22Rv1 (cell line): ENCODE measurements at regions not wholly inside any gene's neighbourhood (a gene's known extent, or its start where the extent isn't known, plus 50 kb on each side); places are given as distances from the start of the nearest gene placed in this dataset.
"Not testable (repeated sequence)": the region's sequence is repeated elsewhere in the genome, so short reads cannot be mapped to it uniquely, and the experiment has no call there.

Experiments
- H3K27ac ChIP-seq: fragments of 450-650 bp; 2 replicates; pipeline ENCODE4 v1.5.1; 2017
- ZFX ChIP-seq: fragments of 450-650 bp; IDR thresholded peaks from 2 replicates; pipeline ENCODE4 v1.6.1; 2017; ENCODE audit warnings: antibody characterized with exemption, borderline replicate concordance
- TF ChIP-seq, protein P1 (sequence below): fragments of 450-650 bp; IDR thresholded peaks from 2 replicates; pipeline ENCODE4 v1.5.1; 2017; ENCODE audit warnings: mild to moderate bottlenecking

DNA sequence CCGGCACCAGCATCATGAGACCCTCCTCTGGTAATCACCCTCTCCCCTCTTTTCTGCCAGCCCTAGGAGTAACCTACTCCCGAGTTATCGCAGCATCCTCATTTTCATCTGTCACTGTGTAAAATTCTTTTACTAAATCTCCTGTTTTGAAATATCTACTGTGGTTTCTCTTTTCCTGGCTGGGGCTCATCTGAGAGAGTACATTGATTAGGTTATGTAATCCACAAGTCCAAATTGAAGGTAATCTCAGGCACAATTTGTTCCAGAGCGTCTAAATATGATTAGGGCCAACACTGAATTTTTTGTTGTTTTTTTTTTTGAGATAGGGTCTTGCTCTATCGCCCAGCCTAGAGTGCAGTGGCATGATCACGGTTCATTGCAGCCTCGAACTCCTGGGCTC is 142.4 kb downstream of the SMIM20 start:
- TF ChIP-seq ZFX: no peak
- TF ChIP-seq, protein P1, sequence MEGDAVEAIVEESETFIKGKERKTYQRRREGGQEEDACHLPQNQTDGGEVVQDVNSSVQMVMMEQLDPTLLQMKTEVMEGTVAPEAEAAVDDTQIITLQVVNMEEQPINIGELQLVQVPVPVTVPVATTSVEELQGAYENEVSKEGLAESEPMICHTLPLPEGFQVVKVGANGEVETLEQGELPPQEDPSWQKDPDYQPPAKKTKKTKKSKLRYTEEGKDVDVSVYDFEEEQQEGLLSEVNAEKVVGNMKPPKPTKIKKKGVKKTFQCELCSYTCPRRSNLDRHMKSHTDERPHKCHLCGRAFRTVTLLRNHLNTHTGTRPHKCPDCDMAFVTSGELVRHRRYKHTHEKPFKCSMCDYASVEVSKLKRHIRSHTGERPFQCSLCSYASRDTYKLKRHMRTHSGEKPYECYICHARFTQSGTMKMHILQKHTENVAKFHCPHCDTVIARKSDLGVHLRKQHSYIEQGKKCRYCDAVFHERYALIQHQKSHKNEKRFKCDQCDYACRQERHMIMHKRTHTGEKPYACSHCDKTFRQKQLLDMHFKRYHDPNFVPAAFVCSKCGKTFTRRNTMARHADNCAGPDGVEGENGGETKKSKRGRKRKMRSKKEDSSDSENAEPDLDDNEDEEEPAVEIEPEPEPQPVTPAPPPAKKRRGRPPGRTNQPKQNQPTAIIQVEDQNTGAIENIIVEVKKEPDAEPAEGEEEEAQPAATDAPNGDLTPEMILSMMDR: no peak
- no peak overlapping the region for H3K27ac ChIP-seq

DNA sequence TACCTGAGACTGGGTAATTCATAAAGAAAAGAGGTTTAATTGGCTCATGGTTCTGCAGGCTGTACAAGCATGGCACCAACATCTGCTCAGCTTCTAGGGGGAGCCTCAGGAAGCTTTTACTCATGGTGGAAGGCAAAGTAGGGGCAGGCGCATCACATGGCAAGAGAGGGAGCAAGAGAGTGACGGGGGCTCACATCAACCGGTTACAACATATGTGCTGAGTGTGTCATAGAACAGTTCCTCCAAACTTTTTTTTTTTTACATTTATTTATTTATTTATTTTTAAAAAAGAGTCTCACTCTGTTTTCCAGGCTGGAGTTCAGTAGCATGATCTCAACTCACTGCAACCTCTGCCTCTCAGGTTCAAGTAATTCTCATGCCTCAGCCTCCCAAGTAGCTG is 143.8 kb downstream of the SMIM20 start:
- H3K27ac ChIP-seq: not testable (repeated sequence)

DNA sequence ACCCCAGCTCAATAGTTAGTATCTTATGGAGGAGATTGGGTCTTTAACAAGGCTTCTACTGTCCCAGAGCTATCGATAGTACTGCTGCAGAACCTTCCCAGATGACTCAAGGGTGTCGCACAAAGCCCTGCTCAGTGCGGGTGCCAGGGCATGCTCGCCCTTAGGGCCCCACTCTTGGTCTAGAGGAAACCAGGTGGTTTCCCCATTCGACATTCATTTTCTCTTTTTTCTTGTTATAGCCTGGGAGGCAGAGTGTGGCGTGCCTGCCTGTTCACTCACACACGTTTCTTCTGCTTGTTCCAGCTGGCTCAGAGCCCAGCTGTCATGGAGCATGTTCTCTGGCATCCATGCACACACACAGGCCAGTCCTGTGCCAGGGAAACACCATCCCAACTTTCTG is 144.5 kb downstream of the SMIM20 start:
- TF ChIP-seq, protein P1: no peak
- no peak for TF ChIP-seq ZFX
- no peak overlapping the region for H3K27ac ChIP-seq

DNA sequence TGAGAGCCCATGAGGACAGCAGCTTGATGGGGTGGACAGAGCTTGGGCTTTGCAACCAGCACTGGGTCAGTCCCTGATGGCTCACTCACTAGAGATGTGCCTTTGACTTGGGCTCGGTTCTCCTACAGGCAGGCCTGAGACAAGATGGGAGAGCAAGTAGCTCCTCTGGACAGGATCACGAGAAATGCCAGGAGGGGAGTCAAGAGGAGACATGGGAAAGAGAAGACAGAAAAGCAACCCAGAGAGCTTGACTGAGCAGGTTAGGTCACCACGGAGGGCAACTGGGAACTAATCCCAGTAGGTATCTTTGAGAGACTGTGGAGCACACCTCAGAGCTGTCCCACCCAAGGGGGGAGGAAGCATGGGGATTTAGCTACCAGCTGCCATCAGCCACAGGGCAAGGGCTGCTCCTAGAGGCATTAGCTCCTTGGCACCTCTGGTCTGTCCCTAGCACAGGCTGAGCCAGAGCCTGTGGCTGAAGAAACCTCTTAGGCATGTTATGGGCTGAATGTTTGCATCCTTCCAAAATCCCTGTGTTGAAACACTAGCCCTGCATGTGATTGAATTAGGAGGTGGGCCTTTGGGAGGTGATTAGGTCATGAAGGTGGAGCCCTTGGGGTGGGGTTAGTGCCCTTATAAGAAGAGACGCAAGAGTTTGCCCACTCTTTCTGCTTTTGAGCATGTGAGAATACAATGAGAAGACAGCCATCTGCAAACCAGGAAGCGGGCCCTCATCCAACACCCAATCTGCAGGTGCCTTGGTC is 145.6 kb downstream of the SMIM20 start:
- no peak for TF ChIP-seq ZFX
- TF ChIP-seq, protein P1: no peak

DNA sequence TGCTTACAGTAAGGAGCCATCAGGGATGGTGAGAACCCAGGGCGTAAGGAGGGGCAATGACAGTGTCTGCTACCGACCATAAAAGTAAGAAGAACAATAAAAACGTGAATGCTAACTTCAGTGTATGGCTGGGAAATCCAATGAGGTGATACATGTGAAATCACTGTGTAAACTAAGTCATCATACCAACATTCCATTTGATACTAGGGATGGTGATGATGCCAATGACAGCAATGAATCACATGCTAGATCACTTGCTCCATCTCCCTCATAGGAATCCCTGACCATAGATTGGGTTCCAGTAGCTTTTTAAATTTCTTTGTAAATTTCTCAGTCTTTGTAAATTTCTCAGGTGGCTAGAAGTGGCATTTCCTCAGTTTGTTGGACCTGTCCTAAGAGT is 146.3 kb downstream of the SMIM20 start:
- H3K27ac ChIP-seq: no peak overlapping the region
- TF ChIP-seq, protein P1: no peak
- no peak for TF ChIP-seq ZFX

More for the DNA sequence above, 145.6 kb downstream of the SMIM20 start:
- no peak overlapping the region for H3K27ac ChIP-seq

DNA sequence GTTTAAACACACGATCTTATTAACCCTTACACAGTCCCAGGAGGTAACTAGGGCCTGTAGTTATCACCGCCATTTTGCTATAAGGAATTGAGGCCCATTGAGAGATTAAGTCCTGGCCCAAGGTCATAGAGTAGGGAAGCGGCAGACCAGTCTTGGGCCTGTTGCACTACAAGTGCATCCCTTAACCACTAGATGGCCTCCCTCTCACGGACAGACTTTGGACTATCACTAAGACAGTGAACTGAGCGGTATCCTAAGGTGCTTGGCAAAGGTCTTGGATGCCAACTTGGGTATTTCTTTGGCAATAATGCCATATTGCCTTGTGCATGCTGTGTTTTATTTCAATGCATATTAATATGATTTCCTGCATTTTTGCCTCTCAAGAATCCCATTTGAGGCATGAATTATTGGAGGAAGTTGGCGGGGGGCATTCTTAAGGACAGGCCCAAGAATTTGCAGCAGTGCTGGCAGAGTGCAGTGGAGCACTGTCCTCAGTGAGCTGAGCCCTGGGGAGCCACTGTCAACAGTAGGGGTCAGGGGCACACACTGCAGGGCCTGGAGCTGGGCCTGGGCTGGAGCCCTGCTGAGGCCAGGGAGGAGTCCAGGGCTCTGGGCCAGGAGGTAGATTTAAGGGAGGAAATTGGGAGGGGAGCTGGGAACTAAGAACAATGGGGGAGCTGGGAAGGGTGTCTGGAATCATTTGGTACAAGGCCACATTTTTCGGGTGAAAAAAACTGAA is 147.4 kb downstream of the SMIM20 start:
- H3K27ac ChIP-seq: no peak overlapping the region

DNA sequence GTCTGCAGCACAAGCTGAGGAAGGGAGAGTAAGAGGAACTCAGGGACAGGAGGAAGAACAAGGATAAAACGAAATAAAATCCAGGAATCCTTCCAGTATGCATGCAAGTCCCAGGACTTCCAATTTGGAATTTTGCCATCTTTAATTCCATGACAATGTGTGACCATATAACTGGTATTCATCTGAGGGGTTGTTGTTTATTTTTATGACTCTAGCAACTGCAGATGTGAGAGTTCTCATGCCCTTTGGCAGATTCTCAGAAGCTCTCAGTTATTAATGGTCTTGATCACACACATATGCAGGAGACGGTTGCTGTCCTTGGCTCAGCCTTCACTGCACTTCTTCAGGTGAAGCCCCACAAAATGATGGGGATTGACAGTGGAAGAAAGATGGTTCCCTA is 148.2 kb downstream of the SMIM20 start:
- TF ChIP-seq ZFX: no peak
- TF ChIP-seq, protein P1: no peak
- H3K27ac ChIP-seq: no peak overlapping the region

More for the DNA sequence above, 147.4 kb downstream of the SMIM20 start:
- TF ChIP-seq, protein P1: peak; percentile 88
- TF ChIP-seq ZFX: no peak

DNA sequence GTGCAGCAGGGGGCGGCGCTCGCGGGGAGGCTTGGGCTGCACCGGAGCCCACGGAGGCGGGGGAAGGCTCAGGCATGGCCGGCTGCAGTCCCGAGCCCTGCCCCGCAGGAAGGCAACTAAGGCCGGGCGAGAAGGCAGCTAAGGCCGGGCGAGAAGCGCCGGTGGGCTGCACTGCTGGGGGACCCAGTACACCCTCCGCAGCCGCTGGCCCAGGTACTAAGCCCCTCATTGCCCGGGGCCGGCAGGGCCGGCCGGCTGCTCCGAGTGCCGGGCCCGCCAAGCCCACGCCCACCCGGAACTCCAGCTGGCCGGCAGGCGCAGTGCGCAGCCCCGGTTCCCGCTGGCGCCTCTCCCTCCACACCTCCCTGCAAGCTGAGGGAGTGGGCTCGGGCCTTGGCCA is 150.0 kb downstream of the SMIM20 start:
- H3K27ac ChIP-seq: not testable (repeated sequence)
